Kidney epithelial cell (primary cell): ENCODE measurements at regions not wholly inside any gene's neighbourhood (a gene's known extent, or its start where the extent isn't known, plus 50 kb on each side); places are given as distances from the start of the nearest gene placed in this dataset.

Source experiments
- DNase-seq: peaks from one replicate; pipeline ENCODE4 v3.0.0-alpha.2; 2010; ENCODE audit warnings: low read depth
- H3K27me3 ChIP-seq: 2 replicates; pipeline ENCODE4 v1.6.0; 2011; ENCODE audit warnings: low read length; ENCODE audit not compliant: control insufficient read depth, insufficient read depth
- H3K36me3 ChIP-seq: 2 replicates; pipeline ENCODE4 v1.5.1; 2011; ENCODE audit warnings: low read length; ENCODE audit not compliant: control insufficient read depth, insufficient read depth
- H3K4me3 ChIP-seq: 2 replicates; pipeline ENCODE4 v1.5.1; 2011; ENCODE audit warnings: low read depth, mild to moderate bottlenecking, control low read depth, low read length
- CTCF ChIP-seq: IDR thresholded peaks from 2 replicates; pipeline ENCODE4 v1.5.1; 2011; ENCODE audit warnings: mild to moderate bottlenecking, moderate library complexity, low read length, control low read depth, inconsistent platforms; ENCODE audit not compliant: insufficient read depth, poor library complexity, severe bottlenecking

DNA sequence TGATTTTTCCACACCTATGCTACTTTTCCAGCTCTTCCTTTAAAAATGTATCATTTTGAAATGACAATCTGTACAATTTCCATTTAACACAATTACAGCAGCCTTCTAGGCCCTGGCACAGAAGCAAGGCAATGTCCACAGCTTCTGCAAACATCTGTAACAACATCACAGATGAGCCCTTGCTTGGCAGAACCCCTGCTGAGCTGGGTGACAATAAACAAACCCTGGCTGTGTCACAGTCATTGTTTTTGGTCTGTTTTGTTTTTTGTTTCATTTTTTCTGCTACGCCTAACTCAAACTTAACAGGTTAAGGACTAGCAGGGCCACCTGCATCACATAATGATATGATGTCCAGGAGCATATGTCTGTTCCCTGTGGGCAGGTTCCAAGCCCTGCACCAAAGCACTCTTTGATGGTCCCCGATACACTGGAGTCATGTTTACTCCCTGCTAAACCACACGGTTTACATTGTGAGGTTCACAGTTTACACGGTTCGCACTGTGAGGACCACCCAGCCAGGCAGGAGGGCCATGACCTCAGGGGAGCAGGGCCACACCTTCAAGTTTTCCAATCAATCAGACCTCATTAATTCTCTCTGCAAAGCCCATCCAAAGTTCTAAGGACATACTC lies 186.8 kb upstream of the CHRNA7 start:
- TF ChIP-seq CTCF, result no peak
- Histone ChIP-seq H3K27me3 (no peaks in the 10 kb centered on the region), H3K4me3 (no peak overlapping the region), H3K36me3 (no peaks in the 10 kb centered on the region)
- no peak for DNase-seq

DNA sequence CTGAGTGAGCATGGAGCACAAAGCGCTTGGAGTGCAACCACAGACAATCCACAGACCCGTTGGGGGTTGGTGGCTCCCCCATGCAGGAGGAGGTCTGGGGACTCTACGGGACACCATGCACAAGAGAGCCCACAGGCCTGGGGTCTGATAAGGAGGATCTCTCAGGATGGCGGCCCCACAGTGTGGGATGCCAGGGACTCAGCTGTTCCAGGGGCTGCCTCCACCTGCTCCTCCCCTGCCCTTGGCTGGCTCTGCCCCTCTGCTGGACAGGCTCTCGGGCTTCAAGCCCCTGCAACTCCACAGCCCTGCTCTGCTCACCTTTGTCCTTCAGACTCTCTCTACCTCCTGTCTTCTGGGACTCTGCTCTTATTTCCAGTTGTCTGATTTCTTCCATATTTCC lies 184.5 kb upstream of the CHRNA7 start:
- H3K4me3 ChIP-seq, result no peak overlapping the region
- no peak for DNase-seq
- H3K36me3 ChIP-seq, result no peaks in the 10 kb centered on the region
- no peaks in the 10 kb centered on the region for H3K27me3 ChIP-seq
- TF ChIP-seq CTCF, result no peak

- H3K36me3 ChIP-seq, result no peaks in the 10 kb centered on the region
- no peaks in the 10 kb centered on the region for H3K27me3 ChIP-seq
- H3K4me3 ChIP-seq, result no peak overlapping the region
- DNase-seq, result no peak
- no peak for TF ChIP-seq CTCF
Measured at GRCh38 chr15:31847961-31848360, 182.4 kb upstream of the CHRNA7 start.

- Histone ChIP-seq H3K4me3 (no peak overlapping the region), H3K27me3 (no peaks in the 10 kb centered on the region), H3K36me3 (no peaks in the 10 kb centered on the region)
- TF ChIP-seq CTCF, result no peak
- DNase-seq, result no peak
Measured at GRCh38 chr15:31848621-31849020, 181.7 kb upstream of the CHRNA7 start.

DNA sequence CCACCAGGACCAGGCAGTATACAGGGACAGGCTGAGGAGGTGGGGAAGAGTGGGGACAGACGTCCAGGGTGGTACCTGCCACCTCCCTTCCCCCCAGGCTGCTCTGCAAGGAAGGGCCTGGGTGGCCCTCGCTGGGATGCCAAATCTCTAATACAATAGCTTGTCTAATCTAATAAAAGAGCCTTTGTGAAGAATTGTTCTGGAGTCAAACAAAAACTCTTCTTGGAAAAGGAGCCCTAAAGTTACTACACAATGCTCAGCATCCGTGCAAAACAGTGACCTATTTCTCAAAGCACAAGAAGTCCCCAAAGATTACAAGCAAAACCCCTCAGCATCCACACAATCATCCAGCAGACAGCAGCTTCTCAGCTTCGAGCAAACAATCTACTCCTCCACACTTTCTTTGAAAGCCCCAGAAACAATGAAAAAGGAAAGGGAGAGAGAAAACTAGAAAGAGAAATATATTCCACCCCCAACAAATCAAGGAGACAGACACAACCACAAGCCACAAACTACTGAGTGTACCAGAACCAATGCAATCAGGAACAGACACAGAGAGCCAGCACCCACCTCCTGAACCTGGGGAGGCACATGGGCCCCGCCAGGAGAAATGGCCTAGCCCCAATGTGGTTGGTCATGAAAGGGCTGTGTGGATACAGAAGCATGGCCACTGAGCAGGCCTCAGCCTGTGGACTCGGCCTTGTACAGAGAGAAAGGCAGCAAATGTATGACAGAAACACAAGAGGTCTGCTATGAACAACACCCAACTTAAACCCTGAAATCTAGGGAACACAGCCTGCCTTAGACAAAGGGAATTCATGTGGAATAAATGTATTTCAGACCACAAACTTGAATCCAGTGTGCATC lies 177.1 kb upstream of the CHRNA7 start:
- no peak for DNase-seq
- no peaks in the 10 kb centered on the region for H3K27me3 ChIP-seq
- H3K4me3 ChIP-seq, result no peak overlapping the region
- no peak for TF ChIP-seq CTCF
- no peaks in the 10 kb centered on the region for H3K36me3 ChIP-seq
